Right lobe of liver (tissue), 4 donors: ENCODE measurements at regions not wholly inside any gene's neighbourhood (a gene's known extent, or its start where the extent isn't known, plus 50 kb on each side); places are given as distances from the start of the nearest gene placed in this dataset.

Source experiments
- CTCF ChIP-seq, 4 donors: fragments of 200-600 bp in 3 of 4; fragments of 450-650 bp in 1 of 4; IDR thresholded peaks; one replicate each; pipeline versions ENCODE4 v1.5.1 to v1.8.0; 2016 to 2022; ENCODE audit warnings: antibody characterized with exemption in 4 of 4, mild to moderate bottlenecking in 2 of 4
- POLR2A ChIP-seq: fragments of 450-650 bp; IDR thresholded peaks from one replicate; pipeline ENCODE4 v1.6.1; 2017; ENCODE audit warnings: antibody characterized with exemption, mild to moderate bottlenecking
- donor health status: DM: no; HTN: no; CAD: no.
- donor health status: DM: no; HTN: no; CAD: no.
- donor health status: DM: no; HTN: yes; CAD: no.

DNA sequence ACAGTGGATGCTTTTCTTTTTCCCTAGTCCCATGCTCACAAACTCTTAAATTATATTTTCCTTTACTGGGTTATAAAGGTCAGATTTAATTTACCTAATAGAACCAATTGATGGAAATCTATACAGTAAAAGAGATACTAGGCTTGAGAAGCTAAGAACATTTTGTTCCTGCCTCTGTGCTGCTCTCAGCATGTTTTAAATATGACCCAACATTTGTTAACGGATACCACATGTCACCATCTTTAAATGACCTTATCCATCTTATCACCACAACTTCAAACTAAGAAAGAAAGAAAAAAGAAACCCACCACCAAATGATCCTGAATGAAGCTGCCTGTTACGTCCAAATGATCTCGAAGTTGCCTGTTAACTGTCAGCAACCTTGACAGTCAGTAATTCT lies 334.7 kb upstream of the ZNF608 start:
- TF ChIP-seq CTCF (IDR thresholded peaks at IDR 0.05) (no peak), POLR2A (no peak)
